GM13976 (cell line): ENCODE measurements at regions not wholly inside any gene's neighbourhood (a gene's known extent, or its start where the extent isn't known, plus 50 kb on each side); places are given as distances from the start of the nearest gene placed in this dataset.

Source experiments
- DNase-seq: peaks from one replicate; pipeline ENCODE4 v3.0.0; 2012; ENCODE audit warnings: low spot score
- in situ Hi-C: fragments of 300-500 bp; cut with MboI; formaldehyde crosslinking; loops from one replicate; pipeline ENCODE4 v1.12.0; 2022; ENCODE audit warnings: low sequenced_read_pairs, mixed read lengths, inconsistent platforms; ENCODE audit not compliant: unreplicated experiment
- TF ChIP-seq, protein P1 (sequence below): IDR thresholded peaks from 2 replicates; pipeline ENCODE4 v1.5.1; 2012; ENCODE audit warnings: borderline replicate concordance, mild to moderate bottlenecking; ENCODE audit not compliant: insufficient read depth; ENCODE audit errors: extremely low read depth, missing control alignments, control extremely low read depth

DNA sequence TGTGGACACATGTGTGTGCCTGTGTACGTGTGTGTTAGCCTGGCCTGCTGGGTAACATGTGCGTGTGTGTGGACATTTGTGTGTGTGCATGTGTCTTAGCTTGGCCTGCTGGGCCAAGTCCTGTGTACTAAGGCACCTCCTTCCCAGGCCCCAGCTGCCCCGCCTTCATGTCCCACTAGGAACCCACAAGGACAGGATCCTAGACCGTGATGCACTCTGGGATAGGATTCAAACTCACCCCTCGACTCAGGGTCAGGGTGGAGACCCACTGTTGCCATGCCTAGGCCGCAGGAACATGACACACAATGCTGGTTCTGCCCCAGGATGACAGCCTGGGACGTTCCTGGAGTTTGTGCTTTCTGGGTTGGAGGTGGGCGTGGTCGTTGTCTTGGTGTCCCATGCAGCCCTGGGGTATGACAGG is 89.9 kb upstream of the TMPRSS2 start:
- no peak for DNase-seq
- TF ChIP-seq, protein P1, sequence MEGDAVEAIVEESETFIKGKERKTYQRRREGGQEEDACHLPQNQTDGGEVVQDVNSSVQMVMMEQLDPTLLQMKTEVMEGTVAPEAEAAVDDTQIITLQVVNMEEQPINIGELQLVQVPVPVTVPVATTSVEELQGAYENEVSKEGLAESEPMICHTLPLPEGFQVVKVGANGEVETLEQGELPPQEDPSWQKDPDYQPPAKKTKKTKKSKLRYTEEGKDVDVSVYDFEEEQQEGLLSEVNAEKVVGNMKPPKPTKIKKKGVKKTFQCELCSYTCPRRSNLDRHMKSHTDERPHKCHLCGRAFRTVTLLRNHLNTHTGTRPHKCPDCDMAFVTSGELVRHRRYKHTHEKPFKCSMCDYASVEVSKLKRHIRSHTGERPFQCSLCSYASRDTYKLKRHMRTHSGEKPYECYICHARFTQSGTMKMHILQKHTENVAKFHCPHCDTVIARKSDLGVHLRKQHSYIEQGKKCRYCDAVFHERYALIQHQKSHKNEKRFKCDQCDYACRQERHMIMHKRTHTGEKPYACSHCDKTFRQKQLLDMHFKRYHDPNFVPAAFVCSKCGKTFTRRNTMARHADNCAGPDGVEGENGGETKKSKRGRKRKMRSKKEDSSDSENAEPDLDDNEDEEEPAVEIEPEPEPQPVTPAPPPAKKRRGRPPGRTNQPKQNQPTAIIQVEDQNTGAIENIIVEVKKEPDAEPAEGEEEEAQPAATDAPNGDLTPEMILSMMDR: no peak
- in situ Hi-C loops: loop anchor here (10.0 kb wide), 1 partner anchor 63 kb away; no protein-coding TSS in a partner anchor

GRCh38 chr21:41597227-41597626 is 89.3 kb upstream of the TMPRSS2 start:
- TF ChIP-seq, protein P1: no peak
- DNase-seq: no peak
- in situ Hi-C loops: loop anchor here (10.0 kb wide), 1 partner anchor 62 kb away; no protein-coding TSS in a partner anchor

DNA sequence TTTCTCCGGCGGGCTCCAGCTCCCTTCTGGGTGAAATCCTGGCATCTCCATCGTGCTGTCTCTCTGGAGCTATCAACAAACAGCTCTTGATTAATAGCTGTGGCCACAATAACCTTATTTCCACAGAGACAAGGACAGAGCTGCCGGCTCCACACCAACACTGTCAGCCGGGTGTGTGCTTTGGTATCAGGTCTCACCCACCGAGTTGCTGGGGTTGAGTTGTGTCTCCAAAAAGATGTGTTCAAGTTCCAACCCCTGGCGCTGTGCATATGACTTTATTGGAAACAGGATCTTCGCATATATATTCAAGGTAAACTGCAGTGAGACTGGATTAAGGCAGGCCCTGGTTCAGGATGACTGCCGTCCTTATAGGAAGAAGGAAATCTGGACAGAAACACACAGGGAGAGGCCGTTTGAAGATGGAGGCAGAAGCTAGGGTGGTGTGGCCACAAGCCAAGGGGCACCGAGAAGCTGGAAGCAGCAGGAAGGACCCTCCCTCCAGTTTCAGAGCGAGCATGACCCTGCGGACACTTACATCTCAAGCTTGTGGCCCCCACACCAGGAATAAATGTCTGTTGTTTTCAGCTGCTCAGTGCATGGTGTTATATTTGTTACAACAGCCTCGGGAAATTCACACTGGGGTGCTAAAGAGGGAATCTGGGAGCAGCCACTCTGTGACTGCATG is 88.4 kb upstream of the TMPRSS2 start:
- DNase-seq: no peak
- TF ChIP-seq, protein P1: no peak
- in situ Hi-C loops: loop anchor here (10.0 kb wide), 1 partner anchor 62 kb away; no protein-coding TSS in a partner anchor

DNA sequence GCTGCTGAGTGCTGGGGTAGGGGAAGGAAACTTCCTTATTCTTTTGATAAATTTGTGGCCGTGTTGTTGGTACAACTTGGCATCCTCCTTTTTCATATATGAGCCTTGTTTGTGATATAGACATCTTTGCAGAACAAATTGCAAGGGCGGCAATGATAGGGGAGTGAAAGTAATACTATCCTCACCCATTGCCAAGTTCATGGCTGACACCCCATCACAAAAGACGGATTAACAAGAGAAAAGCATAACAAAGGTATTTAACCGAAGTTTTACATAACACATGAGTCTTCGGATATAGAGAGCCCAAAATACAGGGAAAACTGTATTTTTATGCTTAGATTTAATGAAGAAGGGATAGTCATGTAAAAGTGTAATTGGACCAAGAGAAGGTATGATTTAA is 86.3 kb upstream of the TMPRSS2 start:
- no peak for DNase-seq
- TF ChIP-seq, protein P1: no peak
- in situ Hi-C loops: loop anchor here (10.0 kb wide), 1 partner anchor 59 kb away; no protein-coding TSS in a partner anchor

GRCh38 chr21:41593760-41594138 is 85.8 kb upstream of the TMPRSS2 start:
- TF ChIP-seq, protein P1: no peak
- in situ Hi-C loops: loop anchor here (10.0 kb wide), 1 partner anchor 59 kb away; no protein-coding TSS in a partner anchor
- DNase-seq: no peak

- TF ChIP-seq, protein P1: no peak
- in situ Hi-C loops: loop anchor here (10.0 kb wide), 1 partner anchor 58 kb away; no protein-coding TSS in a partner anchor
- DNase-seq: no peak
These were observed 85.2 kb upstream of the TMPRSS2 start for GRCh38 chr21:41593051-41593759.
